ENCODE measurements at regions not wholly inside any gene's neighbourhood (a gene's known extent, or its start where the extent isn't known, plus 50 kb on each side); places are given as distances from the start of the nearest gene placed in this dataset.

- no peaks in the 10 kb centered on the region for H3K36me3 Mint-ChIP-seq
- no peak for DNase-seq
- no peak overlapping the region for H3K27ac Mint-ChIP-seq
- peaks cover 0 to 3% (median 2%) of the 10 kb centered on the region in 3 donors for H3K27me3 Mint-ChIP-seq (ENCODE audit: low read depth in 3 of 3)
- no peaks in the 10 kb centered on the region for H3K9me3 Mint-ChIP-seq
- peaks cover under 1 to 5% of the 10 kb centered on the region in 2 donors for H3K4me1 Mint-ChIP-seq
- no peak overlapping the region for H3K4me3 Mint-ChIP-seq
Observed at GRCh38 chr1:36612881-36613280, 130.2 kb upstream of the CSF3R start.

GRCh38 chr1:36612121-36612520 is 129.4 kb upstream of the CSF3R start:
- Mint-ChIP-seq H3K4me1 (peaks cover 8 to 12% of the 10 kb centered on the region in 2 donors), H3K27ac (no peak overlapping the region), H3K27me3 (ENCODE audit: low read depth in 3 of 3) (peaks cover 0 to 3% (median 2%) of the 10 kb centered on the region in 3 donors), H3K9me3 (no peaks in the 10 kb centered on the region), H3K36me3 (no peaks in the 10 kb centered on the region), H3K4me3 (no peak overlapping the region)
- DNase-seq = no peak

- Mint-ChIP-seq H3K27ac (no peak overlapping the region), H3K4me1 (peaks cover 30 to 38% of the 10 kb centered on the region in 2 donors), H3K4me3 (no peak overlapping the region), H3K36me3 (no peaks in the 10 kb centered on the region), H3K27me3 (ENCODE audit: low read depth in 3 of 3) (peaks cover 0 to 8% (median 3%) of the 10 kb centered on the region in 3 donors), H3K9me3 (no peaks in the 10 kb centered on the region)
- DNase-seq = peak in 2 of 3 donors; percentile 16 to 40
Observed at GRCh38 chr1:36609241-36610027, 126.7 kb upstream of the CSF3R start.

GRCh38 chr1:36608272-36608671 is 125.6 kb upstream of the CSF3R start:
- no peak overlapping the region for H3K27ac Mint-ChIP-seq
- DNase-seq = no peak
- no peaks in the 10 kb centered on the region for H3K9me3 Mint-ChIP-seq
- H3K36me3 Mint-ChIP-seq = no peaks in the 10 kb centered on the region
- H3K4me1 Mint-ChIP-seq = peaks cover 30 to 38% of the 10 kb centered on the region in 2 donors
- H3K4me3 Mint-ChIP-seq = no peak overlapping the region
- H3K27me3 Mint-ChIP-seq (ENCODE audit: low read depth in 3 of 3) = peaks cover 2 to 8% (median 3%) of the 10 kb centered on the region in 3 donors

- H3K4me3 Mint-ChIP-seq = peak overlapping the region; percentile 12 to 80 (median 69)
- peaks cover 5 to 10% (median 6%) of the 10 kb centered on the region in 3 donors for H3K27me3 Mint-ChIP-seq (ENCODE audit: low read depth in 3 of 3)
- H3K27ac Mint-ChIP-seq = peak overlapping the region in 5 of 6 donors; percentile 11 to 80 (median 66)
- no peaks in the 10 kb centered on the region for H3K9me3 Mint-ChIP-seq
- no peak for DNase-seq
- H3K36me3 Mint-ChIP-seq = no peaks in the 10 kb centered on the region
- H3K4me1 Mint-ChIP-seq = peaks cover 30 to 38% of the 10 kb centered on the region in 2 donors
Observed at GRCh38 chr1:36607263-36607651, 124.5 kb upstream of the CSF3R start.

- H3K4me3 Mint-ChIP-seq = peak overlapping the region; percentile 12 to 80 (median 69)
- peaks cover 30 to 38% of the 10 kb centered on the region in 2 donors for H3K4me1 Mint-ChIP-seq
- no peaks in the 10 kb centered on the region for H3K9me3 Mint-ChIP-seq
- H3K27me3 Mint-ChIP-seq (ENCODE audit: low read depth in 3 of 3) = peaks cover 3 to 10% (median 6%) of the 10 kb centered on the region in 3 donors
- H3K27ac Mint-ChIP-seq = peak overlapping the region in 5 of 6 donors; percentile 17 to 80 (median 66)
- DNase-seq = peak in 2 of 3 donors; percentile 24 to 49
- H3K36me3 Mint-ChIP-seq = no peaks in the 10 kb centered on the region
Observed at GRCh38 chr1:36606641-36607262, 124.0 kb upstream of the CSF3R start.

GRCh38 chr1:36605942-36606640 is 123.4 kb upstream of the CSF3R start:
- peak in 1 of 3 donors; percentile 6 for DNase-seq
- no peaks in the 10 kb centered on the region for H3K36me3 Mint-ChIP-seq
- H3K27me3 Mint-ChIP-seq (ENCODE audit: low read depth in 3 of 3) = peaks cover 2 to 10% (median 6%) of the 10 kb centered on the region in 3 donors
- peak overlapping the region; percentile 3 to 80 (median 69) for H3K4me3 Mint-ChIP-seq
- H3K4me1 Mint-ChIP-seq = peaks cover 30 to 38% of the 10 kb centered on the region in 2 donors
- no peaks in the 10 kb centered on the region for H3K9me3 Mint-ChIP-seq
- H3K27ac Mint-ChIP-seq = peak overlapping the region; percentile 2 to 80 (median 56)

- Mint-ChIP-seq H3K27me3 (ENCODE audit: low read depth in 3 of 3) (peaks cover 2 to 8% (median 6%) of the 10 kb centered on the region in 3 donors), H3K4me1 (peaks cover 30 to 34% of the 10 kb centered on the region in 2 donors), H3K9me3 (no peaks in the 10 kb centered on the region), H3K27ac (peak overlapping the region in 1 of 6 donors; percentile 4), H3K36me3 (no peaks in the 10 kb centered on the region), H3K4me3 (no peak overlapping the region)
- DNase-seq = no peak
Observed at GRCh38 chr1:36603461-36603860, 120.7 kb upstream of the CSF3R start.

GRCh38 chr1:36602184-36602583 is 119.5 kb upstream of the CSF3R start:
- Mint-ChIP-seq H3K4me1 (peaks cover 22 to 26% of the 10 kb centered on the region in 2 donors), H3K27ac (no peak overlapping the region), H3K4me3 (no peak overlapping the region), H3K36me3 (no peaks in the 10 kb centered on the region), H3K9me3 (no peaks in the 10 kb centered on the region), H3K27me3 (ENCODE audit: low read depth in 3 of 3) (peaks cover 3 to 8% (median 8%) of the 10 kb centered on the region in 3 donors)
- DNase-seq = no peak

- no peaks in the 10 kb centered on the region for H3K36me3 Mint-ChIP-seq
- H3K27me3 Mint-ChIP-seq (ENCODE audit: low read depth in 3 of 3) = peaks cover 5 to 8% (median 7%) of the 10 kb centered on the region in 3 donors
- H3K4me3 Mint-ChIP-seq = no peak overlapping the region
- DNase-seq = no peak
- H3K4me1 Mint-ChIP-seq = peaks cover 0 to 2% of the 10 kb centered on the region in 2 donors
- H3K27ac Mint-ChIP-seq = no peak overlapping the region
- no peaks in the 10 kb centered on the region for H3K9me3 Mint-ChIP-seq
Observed at GRCh38 chr1:36599828-36600227, 117.1 kb upstream of the CSF3R start.

- DNase-seq = no peak
- no peaks in the 10 kb centered on the region for H3K36me3 Mint-ChIP-seq
- no peaks in the 10 kb centered on the region for H3K4me1 Mint-ChIP-seq
- no peak overlapping the region for H3K4me3 Mint-ChIP-seq
- no peaks in the 10 kb centered on the region for H3K9me3 Mint-ChIP-seq
- H3K27me3 Mint-ChIP-seq (ENCODE audit: low read depth in 3 of 3) = peaks cover under 1 to 9% (median 3%) of the 10 kb centered on the region in 3 donors
- peak overlapping the region in 1 of 6 donors; percentile 8 for H3K27ac Mint-ChIP-seq
Observed at GRCh38 chr1:36597514-36597913, 114.8 kb upstream of the CSF3R start.

GRCh38 chr1:36595921-36596320 is 113.2 kb upstream of the CSF3R start:
- Mint-ChIP-seq H3K4me1 (no peaks in the 10 kb centered on the region), H3K4me3 (no peak overlapping the region), H3K9me3 (no peaks in the 10 kb centered on the region), H3K36me3 (no peaks in the 10 kb centered on the region), H3K27me3 (ENCODE audit: low read depth in 3 of 3) (peaks cover 0 to 11% (median 2%) of the 10 kb centered on the region in 3 donors), H3K27ac (no peak overlapping the region)
- no peak for DNase-seq

GRCh38 chr1:36595349-36595748 is 112.6 kb upstream of the CSF3R start:
- no peak for DNase-seq
- Mint-ChIP-seq H3K9me3 (no peaks in the 10 kb centered on the region), H3K4me1 (no peaks in the 10 kb centered on the region), H3K36me3 (no peaks in the 10 kb centered on the region), H3K27ac (no peak overlapping the region), H3K4me3 (no peak overlapping the region), H3K27me3 (ENCODE audit: low read depth in 3 of 3) (peaks cover 0 to 14% (median 2%) of the 10 kb centered on the region in 3 donors)

- H3K27me3 Mint-ChIP-seq (ENCODE audit: low read depth in 3 of 3) = peaks cover 0 to 14% (median 2%) of the 10 kb centered on the region in 3 donors
- DNase-seq = no peak
- no peak overlapping the region for H3K4me3 Mint-ChIP-seq
- H3K36me3 Mint-ChIP-seq = no peaks in the 10 kb centered on the region
- H3K27ac Mint-ChIP-seq = no peak overlapping the region
- H3K9me3 Mint-ChIP-seq = no peaks in the 10 kb centered on the region
- H3K4me1 Mint-ChIP-seq = no peaks in the 10 kb centered on the region
Observed at GRCh38 chr1:36594023-36594422, 111.3 kb upstream of the CSF3R start.
